Activated CD4-positive, alpha-beta T cell treated with anti-CD3 and anti-CD28 coated beads, Interleukin-2, amount 50 U/mL, for 1 hour (primary cell): ENCODE measurements at regions not wholly inside any gene's neighbourhood (a gene's known extent, or its start where the extent isn't known, plus 50 kb on each side); places are given as distances from the start of the nearest gene placed in this dataset.

ENCODE experiments used
- DNase-seq: peaks from one replicate; pipeline ENCODE4 v3.0.0-alpha.2; 2020

GRCh38 chr13:104416973-104417372, 1350.8 kb upstream of the SLC10A2 start:
- no peak for DNase-seq

GRCh38 chr13:104414771-104415170, 1348.6 kb upstream of the SLC10A2 start:
- DNase-seq = no peak

- no peak for DNase-seq
These were observed 1348.0 kb upstream of the SLC10A2 start for GRCh38 chr13:104414181-104414580.

- no peak for DNase-seq
These were observed 1345.0 kb upstream of the SLC10A2 start for GRCh38 chr13:104411141-104411765.

- no peak for DNase-seq
These were observed 1342.5 kb upstream of the SLC10A2 start for GRCh38 chr13:104408733-104409132.

- no peak for DNase-seq
These were observed 1338.1 kb upstream of the SLC10A2 start for GRCh38 chr13:104404325-104404724.

- no peak for DNase-seq
These were observed 1323.5 kb upstream of the SLC10A2 start for GRCh38 chr13:104389691-104390090.

- DNase-seq = no peak
These were observed 1321.3 kb upstream of the SLC10A2 start for GRCh38 chr13:104387510-104387909.

GRCh38 chr13:104385404-104385803, 1319.2 kb upstream of the SLC10A2 start:
- DNase-seq = no peak

- no peak for DNase-seq
These were observed 1316.7 kb upstream of the SLC10A2 start for GRCh38 chr13:104382951-104383350.

GRCh38 chr13:104376588-104376987, 1310.4 kb upstream of the SLC10A2 start:
- DNase-seq = no peak

- no peak for DNase-seq
These were observed 1309.4 kb upstream of the SLC10A2 start for GRCh38 chr13:104375614-104376013.

GRCh38 chr13:104372095-104372655, 1306.0 kb upstream of the SLC10A2 start:
- DNase-seq = no peak

GRCh38 chr13:104365430-104365829, 1299.2 kb upstream of the SLC10A2 start:
- DNase-seq = no peak

GRCh38 chr13:104357672-104358354, 1291.6 kb upstream of the SLC10A2 start:
- no peak for DNase-seq

GRCh38 chr13:104357174-104357573, 1291.0 kb upstream of the SLC10A2 start:
- no peak for DNase-seq

GRCh38 chr13:104355041-104355670, 1288.9 kb upstream of the SLC10A2 start:
- DNase-seq = no peak

- no peak for DNase-seq
These were observed 1261.0 kb upstream of the SLC10A2 start for GRCh38 chr13:104327211-104327610.

- no peak for DNase-seq
These were observed 1260.3 kb upstream of the SLC10A2 start for GRCh38 chr13:104326523-104326922.

- DNase-seq = no peak
These were observed 1255.5 kb upstream of the SLC10A2 start for GRCh38 chr13:104321756-104322155.

- no peak for DNase-seq
These were observed 1254.2 kb upstream of the SLC10A2 start for GRCh38 chr13:104320446-104320845.

- DNase-seq = no peak
These were observed 1251.9 kb upstream of the SLC10A2 start for GRCh38 chr13:104318121-104318520.

- DNase-seq = no peak
These were observed 1249.4 kb upstream of the SLC10A2 start for GRCh38 chr13:104315606-104316005.

GRCh38 chr13:104314926-104315535, 1248.8 kb upstream of the SLC10A2 start:
- no peak for DNase-seq
